SK-N-SH treated with all-trans-retinoic acid at 6 μM for 48 hours (cell line): ENCODE measurements at regions not wholly inside any gene's neighbourhood (a gene's known extent, or its start where the extent isn't known, plus 50 kb on each side); places are given as distances from the start of the nearest gene placed in this dataset.

Experiments used
- ATAC-seq: fragments of 200-7000 bp; cut with Tn5 transposase; 3 replicates; pipeline ENCODE4 v1.9.1; 2020; ENCODE audit warnings: mild to moderate bottlenecking, moderate library complexity
- ARNTL ChIP-seq: fragments of 450-650 bp; formaldehyde crosslinking; IDR thresholded peaks from 2 replicates; pipeline ENCODE4 v1.5.0; 2020; ENCODE audit warnings: low read depth, mild to moderate bottlenecking, moderate library complexity, borderline replicate concordance
- BACH2 ChIP-seq: fragments of 250-450 bp; sonication (Bioruptor Pico); IDR thresholded peaks from 2 replicates; pipeline ENCODE4 v1.9.0; 2021; ENCODE audit warnings: mild to moderate bottlenecking, borderline replicate concordance
- CSDC2 ChIP-seq: fragments of 250-450 bp; sonication (Bioruptor Pico); IDR thresholded peaks from 2 replicates; pipeline ENCODE4 v1.5.0; 2020; ENCODE audit warnings: mild to moderate bottlenecking, moderate library complexity
- ESRRG ChIP-seq: fragments of 250-450 bp; sonication (Bioruptor Pico); IDR thresholded peaks from 2 replicates; pipeline ENCODE4 v1.6.1; 2021; ENCODE audit warnings: mild to moderate bottlenecking
- GLIS3 ChIP-seq: fragments of 250-450 bp; sonication (Bioruptor Pico); IDR thresholded peaks from 2 replicates; pipeline ENCODE4 v1.5.0; 2020; ENCODE audit warnings: mild to moderate bottlenecking, moderate library complexity
- ISL1 ChIP-seq: fragments of 250-450 bp; sonication (Bioruptor Pico); IDR thresholded peaks from 2 replicates; pipeline ENCODE4 v2.1.2; 2022; ENCODE audit warnings: mild to moderate bottlenecking, moderate library complexity
- OSR1 ChIP-seq: fragments of 250-450 bp; sonication (Bioruptor Pico); IDR thresholded peaks from 2 replicates; pipeline ENCODE4 v1.8.0; 2022; ENCODE audit warnings: moderate library complexity, mild to moderate bottlenecking, inconsistent platforms
- PPARA ChIP-seq: fragments of 250-450 bp; sonication (Bioruptor Pico); IDR thresholded peaks from 2 replicates; pipeline ENCODE4 v1.5.0; 2020; ENCODE audit warnings: mild to moderate bottlenecking, borderline replicate concordance
- RARB ChIP-seq: fragments of 250-450 bp; sonication (Bioruptor Pico); IDR thresholded peaks from 2 replicates; pipeline ENCODE4 v1.8.0; 2021; ENCODE audit warnings: mild to moderate bottlenecking, moderate library complexity
- SNAI2 ChIP-seq: fragments of 250-450 bp; sonication (Bioruptor Pico); IDR thresholded peaks from 2 replicates; pipeline ENCODE4 v1.5.0; 2020; ENCODE audit warnings: mild to moderate bottlenecking, moderate library complexity
- TCF4 ChIP-seq: fragments of 250-450 bp; sonication (Bioruptor Pico); IDR thresholded peaks from 2 replicates; pipeline ENCODE4 v1.8.0; 2021; ENCODE audit warnings: mild to moderate bottlenecking, moderate library complexity, borderline replicate concordance
- TOX ChIP-seq: fragments of 250-450 bp; sonication (Bioruptor Pico); IDR thresholded peaks from 2 replicates; pipeline ENCODE4 v1.8.0; 2021; ENCODE audit warnings: mild to moderate bottlenecking, moderate library complexity, borderline replicate concordance
- ZC3H10 ChIP-seq: fragments of 250-450 bp; sonication (Bioruptor Pico); IDR thresholded peaks from 2 replicates; pipeline ENCODE4 v1.5.1; 2021; ENCODE audit warnings: mild to moderate bottlenecking, moderate library complexity
- ZFP30 ChIP-seq: fragments of 450-650 bp; formaldehyde crosslinking; IDR thresholded peaks from 2 replicates; pipeline ENCODE4 v1.5.0; 2022; ENCODE audit warnings: mild to moderate bottlenecking, moderate library complexity
- ZNF565 ChIP-seq: fragments of 450-650 bp; formaldehyde crosslinking; conservative IDR thresholded peaks from 2 replicates; pipeline ENCODE4 v1.5.0; 2020; ENCODE audit warnings: low read depth, mild to moderate bottlenecking, moderate library complexity
- ZNF70 ChIP-seq: fragments of 450-650 bp; formaldehyde crosslinking; IDR thresholded peaks from 2 replicates; pipeline ENCODE4 v1.5.0; 2020; ENCODE audit warnings: mild to moderate bottlenecking, moderate library complexity
- ZNF8 ChIP-seq: fragments of 450-650 bp; formaldehyde crosslinking; IDR thresholded peaks from 2 replicates; pipeline ENCODE4 v1.5.0; 2020; ENCODE audit warnings: mild to moderate bottlenecking, moderate library complexity
- TF ChIP-seq, protein P1 (sequence below): fragments of 250-450 bp; sonication (Bioruptor Pico); IDR thresholded peaks from 2 replicates; pipeline ENCODE4 v1.5.1; 2021; ENCODE audit warnings: mild to moderate bottlenecking, moderate library complexity
- TF ChIP-seq, protein P2 (sequence below): fragments of 250-450 bp; sonication (Bioruptor Pico); IDR thresholded peaks from 2 replicates; pipeline ENCODE4 v1.8.0; 2020; ENCODE audit warnings: mild to moderate bottlenecking, moderate library complexity, borderline replicate concordance
- TF ChIP-seq, protein P3 (sequence below): fragments of 250-450 bp; sonication (Bioruptor Pico); IDR thresholded peaks from 2 replicates; pipeline ENCODE4 v1.5.1; 2020; ENCODE audit warnings: low read depth, mild to moderate bottlenecking, moderate library complexity
- TF ChIP-seq, protein P4 (sequence below): fragments of 250-450 bp; sonication (Bioruptor Pico); IDR thresholded peaks from 2 replicates; pipeline ENCODE4 v1.8.0; 2021; ENCODE audit warnings: low read depth, mild to moderate bottlenecking, moderate library complexity, borderline replicate concordance
- TF ChIP-seq, protein P5 (sequence below): fragments of 250-450 bp; sonication (Bioruptor Pico); IDR thresholded peaks from 2 replicates; pipeline ENCODE4 v1.5.0; 2020; ENCODE audit warnings: mild to moderate bottlenecking, moderate library complexity

GRCh38 chr1:14487671-14488070, 110.8 kb upstream of the KAZN start (continued):
- TF ChIP-seq, protein P1, sequence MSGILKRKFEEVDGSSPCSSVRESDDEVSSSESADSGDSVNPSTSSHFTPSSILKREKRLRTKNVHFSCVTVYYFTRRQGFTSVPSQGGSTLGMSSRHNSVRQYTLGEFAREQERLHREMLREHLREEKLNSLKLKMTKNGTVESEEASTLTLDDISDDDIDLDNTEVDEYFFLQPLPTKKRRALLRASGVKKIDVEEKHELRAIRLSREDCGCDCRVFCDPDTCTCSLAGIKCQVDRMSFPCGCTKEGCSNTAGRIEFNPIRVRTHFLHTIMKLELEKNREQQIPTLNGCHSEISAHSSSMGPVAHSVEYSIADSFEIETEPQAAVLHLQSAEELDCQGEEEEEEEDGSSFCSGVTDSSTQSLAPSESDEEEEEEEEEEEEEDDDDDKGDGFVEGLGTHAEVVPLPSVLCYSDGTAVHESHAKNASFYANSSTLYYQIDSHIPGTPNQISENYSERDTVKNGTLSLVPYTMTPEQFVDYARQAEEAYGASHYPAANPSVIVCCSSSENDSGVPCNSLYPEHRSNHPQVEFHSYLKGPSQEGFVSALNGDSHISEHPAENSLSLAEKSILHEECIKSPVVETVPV: no peak
- TF ChIP-seq ZNF70 (CRISPR knock-in tag) (no peak), TOX (CRISPR knock-in tag) (no peak), ZNF8 (CRISPR knock-in tag) (no peak), TCF4 (no peak)

- no peak for TF ChIP-seq ARNTL
- no peak for TF ChIP-seq CSDC2
- no peak for TF ChIP-seq TOX (CRISPR knock-in tag)
- TF ChIP-seq, protein P1: no peak
- TF ChIP-seq ISL1 (CRISPR knock-in tag): no peak
- TF ChIP-seq, protein P2, sequence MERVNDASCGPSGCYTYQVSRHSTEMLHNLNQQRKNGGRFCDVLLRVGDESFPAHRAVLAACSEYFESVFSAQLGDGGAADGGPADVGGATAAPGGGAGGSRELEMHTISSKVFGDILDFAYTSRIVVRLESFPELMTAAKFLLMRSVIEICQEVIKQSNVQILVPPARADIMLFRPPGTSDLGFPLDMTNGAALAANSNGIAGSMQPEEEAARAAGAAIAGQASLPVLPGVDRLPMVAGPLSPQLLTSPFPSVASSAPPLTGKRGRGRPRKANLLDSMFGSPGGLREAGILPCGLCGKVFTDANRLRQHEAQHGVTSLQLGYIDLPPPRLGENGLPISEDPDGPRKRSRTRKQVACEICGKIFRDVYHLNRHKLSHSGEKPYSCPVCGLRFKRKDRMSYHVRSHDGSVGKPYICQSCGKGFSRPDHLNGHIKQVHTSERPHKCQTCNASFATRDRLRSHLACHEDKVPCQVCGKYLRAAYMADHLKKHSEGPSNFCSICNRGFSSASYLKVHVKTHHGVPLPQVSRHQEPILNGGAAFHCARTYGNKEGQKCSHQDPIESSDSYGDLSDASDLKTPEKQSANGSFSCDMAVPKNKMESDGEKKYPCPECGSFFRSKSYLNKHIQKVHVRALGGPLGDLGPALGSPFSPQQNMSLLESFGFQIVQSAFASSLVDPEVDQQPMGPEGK (CRISPR knock-in tag): no peak
- TF ChIP-seq RARB: no peak
- TF ChIP-seq, protein P3, sequence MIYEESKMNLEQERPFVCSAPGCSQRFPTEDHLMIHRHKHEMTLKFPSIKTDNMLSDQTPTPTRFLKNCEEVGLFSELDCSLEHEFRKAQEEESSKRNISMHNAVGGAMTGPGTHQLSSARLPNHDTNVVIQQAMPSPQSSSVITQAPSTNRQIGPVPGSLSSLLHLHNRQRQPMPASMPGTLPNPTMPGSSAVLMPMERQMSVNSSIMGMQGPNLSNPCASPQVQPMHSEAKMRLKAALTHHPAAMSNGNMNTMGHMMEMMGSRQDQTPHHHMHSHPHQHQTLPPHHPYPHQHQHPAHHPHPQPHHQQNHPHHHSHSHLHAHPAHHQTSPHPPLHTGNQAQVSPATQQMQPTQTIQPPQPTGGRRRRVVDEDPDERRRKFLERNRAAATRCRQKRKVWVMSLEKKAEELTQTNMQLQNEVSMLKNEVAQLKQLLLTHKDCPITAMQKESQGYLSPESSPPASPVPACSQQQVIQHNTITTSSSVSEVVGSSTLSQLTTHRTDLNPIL (CRISPR knock-in tag): no peak
- no peak for TF ChIP-seq TCF4
- no peak for TF ChIP-seq ZNF70 (CRISPR knock-in tag)
- no peak for TF ChIP-seq ESRRG
- no peak for TF ChIP-seq ZFP30 (CRISPR knock-in tag)
- TF ChIP-seq, protein P4, sequence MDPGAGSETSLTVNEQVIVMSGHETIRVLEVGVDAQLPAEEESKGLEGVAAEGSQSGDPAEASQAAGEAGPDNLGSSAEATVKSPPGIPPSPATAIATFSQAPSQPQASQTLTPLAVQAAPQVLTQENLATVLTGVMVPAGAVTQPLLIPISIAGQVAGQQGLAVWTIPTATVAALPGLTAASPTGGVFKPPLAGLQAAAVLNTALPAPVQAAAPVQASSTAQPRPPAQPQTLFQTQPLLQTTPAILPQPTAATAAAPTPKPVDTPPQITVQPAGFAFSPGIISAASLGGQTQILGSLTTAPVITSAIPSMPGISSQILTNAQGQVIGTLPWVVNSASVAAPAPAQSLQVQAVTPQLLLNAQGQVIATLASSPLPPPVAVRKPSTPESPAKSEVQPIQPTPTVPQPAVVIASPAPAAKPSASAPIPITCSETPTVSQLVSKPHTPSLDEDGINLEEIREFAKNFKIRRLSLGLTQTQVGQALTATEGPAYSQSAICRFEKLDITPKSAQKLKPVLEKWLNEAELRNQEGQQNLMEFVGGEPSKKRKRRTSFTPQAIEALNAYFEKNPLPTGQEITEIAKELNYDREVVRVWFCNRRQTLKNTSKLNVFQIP (CRISPR knock-in tag): no peak
- TF ChIP-seq, protein P5, sequence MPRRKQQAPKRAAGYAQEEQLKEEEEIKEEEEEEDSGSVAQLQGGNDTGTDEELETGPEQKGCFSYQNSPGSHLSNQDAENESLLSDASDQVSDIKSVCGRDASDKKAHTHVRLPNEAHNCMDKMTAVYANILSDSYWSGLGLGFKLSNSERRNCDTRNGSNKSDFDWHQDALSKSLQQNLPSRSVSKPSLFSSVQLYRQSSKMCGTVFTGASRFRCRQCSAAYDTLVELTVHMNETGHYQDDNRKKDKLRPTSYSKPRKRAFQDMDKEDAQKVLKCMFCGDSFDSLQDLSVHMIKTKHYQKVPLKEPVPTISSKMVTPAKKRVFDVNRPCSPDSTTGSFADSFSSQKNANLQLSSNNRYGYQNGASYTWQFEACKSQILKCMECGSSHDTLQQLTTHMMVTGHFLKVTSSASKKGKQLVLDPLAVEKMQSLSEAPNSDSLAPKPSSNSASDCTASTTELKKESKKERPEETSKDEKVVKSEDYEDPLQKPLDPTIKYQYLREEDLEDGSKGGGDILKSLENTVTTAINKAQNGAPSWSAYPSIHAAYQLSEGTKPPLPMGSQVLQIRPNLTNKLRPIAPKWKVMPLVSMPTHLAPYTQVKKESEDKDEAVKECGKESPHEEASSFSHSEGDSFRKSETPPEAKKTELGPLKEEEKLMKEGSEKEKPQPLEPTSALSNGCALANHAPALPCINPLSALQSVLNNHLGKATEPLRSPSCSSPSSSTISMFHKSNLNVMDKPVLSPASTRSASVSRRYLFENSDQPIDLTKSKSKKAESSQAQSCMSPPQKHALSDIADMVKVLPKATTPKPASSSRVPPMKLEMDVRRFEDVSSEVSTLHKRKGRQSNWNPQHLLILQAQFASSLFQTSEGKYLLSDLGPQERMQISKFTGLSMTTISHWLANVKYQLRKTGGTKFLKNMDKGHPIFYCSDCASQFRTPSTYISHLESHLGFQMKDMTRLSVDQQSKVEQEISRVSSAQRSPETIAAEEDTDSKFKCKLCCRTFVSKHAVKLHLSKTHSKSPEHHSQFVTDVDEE: no peak
- TF ChIP-seq GLIS3: no peak
- TF ChIP-seq, all 23 proteins: peak for 0
- ATAC-seq: no peak
These were observed 103.6 kb upstream of the KAZN start for GRCh38 chr1:14494911-14495310.

DNA sequence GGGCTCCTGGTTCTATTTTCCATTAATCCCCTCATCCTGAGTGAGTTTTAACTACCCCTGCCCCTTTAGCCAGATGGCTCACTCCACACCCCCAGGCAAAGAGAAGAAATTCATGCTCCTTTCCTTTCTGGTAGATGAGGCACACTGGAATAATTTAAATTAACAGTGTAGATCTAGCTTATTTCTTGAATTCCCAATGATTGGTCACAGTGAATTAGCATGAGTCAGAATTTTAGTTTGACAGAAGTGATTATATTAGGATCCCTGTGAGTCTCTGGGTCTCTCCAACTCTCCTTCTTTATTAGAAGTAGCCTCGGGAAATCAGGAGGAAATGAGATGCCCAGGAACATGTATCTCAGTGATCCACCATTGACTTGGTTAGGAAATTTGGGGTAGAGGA, 103.1 kb upstream of the KAZN start:
- ATAC-seq: no peak
- no peak for TF ChIP-seq ISL1 (CRISPR knock-in tag)
- TF ChIP-seq GLIS3: no peak
- TF ChIP-seq PPARA (CRISPR knock-in tag): no peak
- TF ChIP-seq, protein P1: no peak
- no peak for TF ChIP-seq OSR1 (CRISPR knock-in tag)
- TF ChIP-seq ZC3H10: no peak
- TF ChIP-seq ZNF8 (CRISPR knock-in tag): no peak
- no peak for TF ChIP-seq TOX (CRISPR knock-in tag)
- no peak for TF ChIP-seq RARB
- no peak for TF ChIP-seq SNAI2 (CRISPR knock-in tag)
- TF ChIP-seq BACH2 (CRISPR knock-in tag): no peak
- no peak for TF ChIP-seq ZNF565 (CRISPR knock-in tag)
- no peak for TF ChIP-seq ZNF70 (CRISPR knock-in tag)
- TF ChIP-seq, protein P5: no peak
